ENCODE measurements at regions not wholly inside any gene's neighbourhood (a gene's known extent, or its start where the extent isn't known, plus 50 kb on each side); places are given as distances from the start of the nearest gene placed in this dataset.

- Histone ChIP-seq H3K9me3 (ENCODE audit: control insufficient read depth in 1 of 2, low read length in 2 of 2) (no peaks in the 10 kb centered on the region), H3K4me1 (ENCODE audit: control insufficient read depth in 1 of 2, insufficient read depth in 2 of 2, low read length in 2 of 2) (no peaks in the 10 kb centered on the region), H3K27me3 (ENCODE audit: low read depth, low read length) (no peaks in the 10 kb centered on the region), H3K4me3 (ENCODE audit: low read depth in 1 of 2, low read length in 2 of 2) (no peak overlapping the region), H3K27ac (ENCODE audit: low read length) (no peak overlapping the region), H3K36me3 (ENCODE audit: control insufficient read depth in 1 of 2, insufficient read depth in 2 of 2, low read length in 2 of 2) (no peaks in the 10 kb centered on the region)
These were observed 334.9 kb upstream of the DDX53 start for GRCh38 chrX:22664826-22665225.

GRCh38 chrX:22665818-22666217 lies 333.9 kb upstream of the DDX53 start:
- Histone ChIP-seq H3K36me3 (ENCODE audit: control insufficient read depth in 1 of 2, insufficient read depth in 2 of 2, low read length in 2 of 2) (no peaks in the 10 kb centered on the region), H3K4me1 (ENCODE audit: control insufficient read depth in 1 of 2, insufficient read depth in 2 of 2, low read length in 2 of 2) (no peaks in the 10 kb centered on the region), H3K9me3 (ENCODE audit: control insufficient read depth in 1 of 2, low read length in 2 of 2) (no peaks in the 10 kb centered on the region), H3K4me3 (ENCODE audit: low read depth in 1 of 2, low read length in 2 of 2) (no peak overlapping the region), H3K27ac (ENCODE audit: low read length) (no peak overlapping the region), H3K27me3 (ENCODE audit: low read depth, low read length) (no peaks in the 10 kb centered on the region)

GRCh38 chrX:22666441-22666840 lies 333.3 kb upstream of the DDX53 start:
- Histone ChIP-seq H3K36me3 (ENCODE audit: control insufficient read depth in 1 of 2, insufficient read depth in 2 of 2, low read length in 2 of 2) (no peaks in the 10 kb centered on the region), H3K9me3 (ENCODE audit: control insufficient read depth in 1 of 2, low read length in 2 of 2) (no peaks in the 10 kb centered on the region), H3K4me1 (ENCODE audit: control insufficient read depth in 1 of 2, insufficient read depth in 2 of 2, low read length in 2 of 2) (no peaks in the 10 kb centered on the region), H3K27me3 (ENCODE audit: low read depth, low read length) (no peaks in the 10 kb centered on the region), H3K27ac (ENCODE audit: low read length) (no peak overlapping the region), H3K4me3 (ENCODE audit: low read depth in 1 of 2, low read length in 2 of 2) (no peak overlapping the region)

GRCh38 chrX:22674932-22675331 lies 324.8 kb upstream of the DDX53 start:
- H3K27me3 ChIP-seq (ENCODE audit: low read depth, low read length) = no peaks in the 10 kb centered on the region
- H3K9me3 ChIP-seq (ENCODE audit: control insufficient read depth in 1 of 2, low read length in 2 of 2) = no peaks in the 10 kb centered on the region
- H3K27ac ChIP-seq (ENCODE audit: low read length) = no peak overlapping the region
- no peak overlapping the region for H3K4me3 ChIP-seq (ENCODE audit: low read depth in 1 of 2, low read length in 2 of 2)
- H3K36me3 ChIP-seq (ENCODE audit: control insufficient read depth in 1 of 2, insufficient read depth in 2 of 2, low read length in 2 of 2) = no peaks in the 10 kb centered on the region
- no peaks in the 10 kb centered on the region for H3K4me1 ChIP-seq (ENCODE audit: control insufficient read depth in 1 of 2, insufficient read depth in 2 of 2, low read length in 2 of 2)

- Histone ChIP-seq H3K4me3 (ENCODE audit: low read depth in 1 of 2, low read length in 2 of 2) (no peak overlapping the region), H3K9me3 (ENCODE audit: control insufficient read depth in 1 of 2, low read length in 2 of 2) (no peaks in the 10 kb centered on the region), H3K27ac (ENCODE audit: low read length) (no peak overlapping the region), H3K4me1 (ENCODE audit: control insufficient read depth in 1 of 2, insufficient read depth in 2 of 2, low read length in 2 of 2) (no peaks in the 10 kb centered on the region), H3K27me3 (ENCODE audit: low read depth, low read length) (no peaks in the 10 kb centered on the region), H3K36me3 (ENCODE audit: control insufficient read depth in 1 of 2, insufficient read depth in 2 of 2, low read length in 2 of 2) (no peaks in the 10 kb centered on the region)
These were observed 313.6 kb upstream of the DDX53 start for GRCh38 chrX:22686138-22686541.

GRCh38 chrX:22689290-22689689 lies 310.5 kb upstream of the DDX53 start:
- Histone ChIP-seq H3K27me3 (ENCODE audit: low read depth, low read length) (no peaks in the 10 kb centered on the region), H3K9me3 (ENCODE audit: control insufficient read depth in 1 of 2, low read length in 2 of 2) (no peaks in the 10 kb centered on the region), H3K4me3 (ENCODE audit: low read depth in 1 of 2, low read length in 2 of 2) (no peak overlapping the region), H3K36me3 (ENCODE audit: control insufficient read depth in 1 of 2, insufficient read depth in 2 of 2, low read length in 2 of 2) (no peaks in the 10 kb centered on the region), H3K27ac (ENCODE audit: low read length) (no peak overlapping the region), H3K4me1 (ENCODE audit: control insufficient read depth in 1 of 2, insufficient read depth in 2 of 2, low read length in 2 of 2) (no peaks in the 10 kb centered on the region)

GRCh38 chrX:22690116-22690515 lies 309.6 kb upstream of the DDX53 start:
- Histone ChIP-seq H3K4me3 (ENCODE audit: low read depth in 1 of 2, low read length in 2 of 2) (no peak overlapping the region), H3K9me3 (ENCODE audit: control insufficient read depth in 1 of 2, low read length in 2 of 2) (no peaks in the 10 kb centered on the region), H3K4me1 (ENCODE audit: control insufficient read depth in 1 of 2, insufficient read depth in 2 of 2, low read length in 2 of 2) (no peaks in the 10 kb centered on the region), H3K27me3 (ENCODE audit: low read depth, low read length) (no peaks in the 10 kb centered on the region), H3K27ac (ENCODE audit: low read length) (no peak overlapping the region), H3K36me3 (ENCODE audit: control insufficient read depth in 1 of 2, insufficient read depth in 2 of 2, low read length in 2 of 2) (no peaks in the 10 kb centered on the region)

GRCh38 chrX:22691966-22692565 lies 307.7 kb upstream of the DDX53 start:
- no peaks in the 10 kb centered on the region for H3K27me3 ChIP-seq (ENCODE audit: low read depth, low read length)
- H3K36me3 ChIP-seq (ENCODE audit: control insufficient read depth in 1 of 2, insufficient read depth in 2 of 2, low read length in 2 of 2) = no peaks in the 10 kb centered on the region
- no peak overlapping the region for H3K4me3 ChIP-seq (ENCODE audit: low read depth in 1 of 2, low read length in 2 of 2)
- H3K27ac ChIP-seq (ENCODE audit: low read length) = no peak overlapping the region
- no peaks in the 10 kb centered on the region for H3K4me1 ChIP-seq (ENCODE audit: control insufficient read depth in 1 of 2, insufficient read depth in 2 of 2, low read length in 2 of 2)
- H3K9me3 ChIP-seq (ENCODE audit: control insufficient read depth in 1 of 2, low read length in 2 of 2) = peaks cover 0 to 2% of the 10 kb centered on the region in 2 donors

GRCh38 chrX:22698151-22698550 lies 301.6 kb upstream of the DDX53 start:
- H3K27me3 ChIP-seq (ENCODE audit: low read depth, low read length) = no peaks in the 10 kb centered on the region
- no peaks in the 10 kb centered on the region for H3K36me3 ChIP-seq (ENCODE audit: control insufficient read depth in 1 of 2, insufficient read depth in 2 of 2, low read length in 2 of 2)

GRCh38 chrX:22699581-22700091 lies 300.1 kb upstream of the DDX53 start:
- peaks cover 0 to 2% of the 10 kb centered on the region in 2 donors for H3K9me3 ChIP-seq (ENCODE audit: control insufficient read depth in 1 of 2, low read length in 2 of 2)
- H3K4me1 ChIP-seq (ENCODE audit: control insufficient read depth in 1 of 2, insufficient read depth in 2 of 2, low read length in 2 of 2) = no peaks in the 10 kb centered on the region
- peak overlapping the region; percentile 14 for H3K27ac ChIP-seq (ENCODE audit: low read length)
- H3K27me3 ChIP-seq (ENCODE audit: low read depth, low read length) = no peaks in the 10 kb centered on the region
- no peaks in the 10 kb centered on the region for H3K36me3 ChIP-seq (ENCODE audit: control insufficient read depth in 1 of 2, insufficient read depth in 2 of 2, low read length in 2 of 2)
- H3K4me3 ChIP-seq (ENCODE audit: low read depth in 1 of 2, low read length in 2 of 2) = no peak overlapping the region

More at GRCh38 chrX:22698151-22698550, 301.6 kb upstream of the DDX53 start:
- Histone ChIP-seq H3K27ac (ENCODE audit: low read length) (no peak overlapping the region), H3K4me3 (ENCODE audit: low read depth in 1 of 2, low read length in 2 of 2) (no peak overlapping the region), H3K4me1 (ENCODE audit: control insufficient read depth in 1 of 2, insufficient read depth in 2 of 2, low read length in 2 of 2) (no peaks in the 10 kb centered on the region), H3K9me3 (ENCODE audit: control insufficient read depth in 1 of 2, low read length in 2 of 2) (peaks cover 0 to 2% of the 10 kb centered on the region in 2 donors)

GRCh38 chrX:22712942-22713341 lies 286.8 kb upstream of the DDX53 start:
- H3K9me3 ChIP-seq (ENCODE audit: control insufficient read depth in 1 of 2, low read length in 2 of 2) = no peaks in the 10 kb centered on the region
- H3K4me3 ChIP-seq (ENCODE audit: low read depth in 1 of 2, low read length in 2 of 2) = no peak overlapping the region
- no peaks in the 10 kb centered on the region for H3K27me3 ChIP-seq (ENCODE audit: low read depth, low read length)
- no peak overlapping the region for H3K27ac ChIP-seq (ENCODE audit: low read length)
- H3K36me3 ChIP-seq (ENCODE audit: control insufficient read depth in 1 of 2, insufficient read depth in 2 of 2, low read length in 2 of 2) = no peaks in the 10 kb centered on the region
- no peaks in the 10 kb centered on the region for H3K4me1 ChIP-seq (ENCODE audit: control insufficient read depth in 1 of 2, insufficient read depth in 2 of 2, low read length in 2 of 2)

- H3K4me1 ChIP-seq (ENCODE audit: control insufficient read depth in 1 of 2, insufficient read depth in 2 of 2, low read length in 2 of 2) = no peaks in the 10 kb centered on the region
- no peaks in the 10 kb centered on the region for H3K9me3 ChIP-seq (ENCODE audit: control insufficient read depth in 1 of 2, low read length in 2 of 2)
- H3K27me3 ChIP-seq (ENCODE audit: low read depth, low read length) = no peaks in the 10 kb centered on the region
- H3K4me3 ChIP-seq (ENCODE audit: low read depth in 1 of 2, low read length in 2 of 2) = no peak overlapping the region
- no peaks in the 10 kb centered on the region for H3K36me3 ChIP-seq (ENCODE audit: control insufficient read depth in 1 of 2, insufficient read depth in 2 of 2, low read length in 2 of 2)
- no peak overlapping the region for H3K27ac ChIP-seq (ENCODE audit: low read length)
These were observed 269.2 kb upstream of the DDX53 start for GRCh38 chrX:22730542-22730941.

All from muscle layer of duodenum (tissue), 2 donors.